Endothelial cell (in vitro differentiated cells): ENCODE measurements at regions not wholly inside any gene's neighbourhood (a gene's known extent, or its start where the extent isn't known, plus 50 kb on each side); places are given as distances from the start of the nearest gene placed in this dataset.
A peak's percentile ranks its signal among the peaks of the same experiment; 100 is the strongest.

Source experiments
- DNase-seq: peaks from one replicate; pipeline ENCODE4 v3.0.0; 2021; ENCODE audit warnings: low spot score
- H3K27ac Mint-ChIP-seq: one replicate; pipeline ENCODE4 v1.8.0; 2021; ENCODE audit warnings: mixed read lengths, inconsistent platforms; ENCODE audit not compliant: unreplicated experiment
- H3K27me3 Mint-ChIP-seq: one replicate; pipeline ENCODE4 v1.8.0; 2021; ENCODE audit warnings: mild to moderate bottlenecking, moderate library complexity, mixed read lengths, inconsistent platforms; ENCODE audit not compliant: unreplicated experiment
- H3K36me3 Mint-ChIP-seq: one replicate; pipeline ENCODE4 v1.8.0; 2021; ENCODE audit warnings: mild to moderate bottlenecking, low read depth, mixed read lengths, inconsistent platforms; ENCODE audit not compliant: unreplicated experiment
- H3K4me1 Mint-ChIP-seq: one replicate; pipeline ENCODE4 v1.8.0; 2021; ENCODE audit warnings: mild to moderate bottlenecking, mixed read lengths, inconsistent platforms; ENCODE audit not compliant: unreplicated experiment
- H3K4me3 Mint-ChIP-seq: one replicate; pipeline ENCODE4 v1.8.0; 2021; ENCODE audit warnings: mild to moderate bottlenecking, mixed read lengths, inconsistent platforms; ENCODE audit not compliant: unreplicated experiment
- H3K9me3 Mint-ChIP-seq: one replicate; pipeline ENCODE4 v1.8.0; 2021; ENCODE audit warnings: mixed read lengths, inconsistent platforms; ENCODE audit not compliant: unreplicated experiment
- TF ChIP-seq, protein P1 (sequence below): fragments of 200-600 bp; sonication (generic); IDR thresholded peaks from one replicate; pipeline ENCODE4 v1.5.0; 2021; ENCODE audit warnings: antibody characterized with exemption; ENCODE audit not compliant: unreplicated experiment

DNA sequence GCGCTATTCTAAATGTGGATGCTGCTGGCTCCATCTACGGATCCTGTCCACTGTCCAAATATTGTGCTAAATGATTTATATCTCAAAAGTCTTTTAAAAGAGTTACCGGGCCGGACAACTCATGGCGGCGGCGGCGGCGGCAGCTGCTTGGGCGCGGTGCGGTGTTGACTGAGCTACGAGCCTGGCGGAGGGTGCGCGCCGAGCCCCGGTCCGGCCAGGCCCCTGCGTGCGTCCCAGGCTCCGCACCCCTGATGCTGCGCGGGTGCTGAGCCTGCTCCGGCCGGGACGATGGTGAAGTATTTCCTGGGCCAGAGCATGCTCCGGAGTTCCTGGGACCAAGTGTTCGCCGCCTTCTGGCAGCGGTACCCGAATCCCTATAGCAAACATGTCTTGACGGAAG is 303.4 kb downstream of the CENPW start:
- TF ChIP-seq, protein P1, sequence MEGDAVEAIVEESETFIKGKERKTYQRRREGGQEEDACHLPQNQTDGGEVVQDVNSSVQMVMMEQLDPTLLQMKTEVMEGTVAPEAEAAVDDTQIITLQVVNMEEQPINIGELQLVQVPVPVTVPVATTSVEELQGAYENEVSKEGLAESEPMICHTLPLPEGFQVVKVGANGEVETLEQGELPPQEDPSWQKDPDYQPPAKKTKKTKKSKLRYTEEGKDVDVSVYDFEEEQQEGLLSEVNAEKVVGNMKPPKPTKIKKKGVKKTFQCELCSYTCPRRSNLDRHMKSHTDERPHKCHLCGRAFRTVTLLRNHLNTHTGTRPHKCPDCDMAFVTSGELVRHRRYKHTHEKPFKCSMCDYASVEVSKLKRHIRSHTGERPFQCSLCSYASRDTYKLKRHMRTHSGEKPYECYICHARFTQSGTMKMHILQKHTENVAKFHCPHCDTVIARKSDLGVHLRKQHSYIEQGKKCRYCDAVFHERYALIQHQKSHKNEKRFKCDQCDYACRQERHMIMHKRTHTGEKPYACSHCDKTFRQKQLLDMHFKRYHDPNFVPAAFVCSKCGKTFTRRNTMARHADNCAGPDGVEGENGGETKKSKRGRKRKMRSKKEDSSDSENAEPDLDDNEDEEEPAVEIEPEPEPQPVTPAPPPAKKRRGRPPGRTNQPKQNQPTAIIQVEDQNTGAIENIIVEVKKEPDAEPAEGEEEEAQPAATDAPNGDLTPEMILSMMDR = no peak
- Mint-ChIP-seq H3K4me3 (no peak overlapping the region), H3K27me3 (peaks cover under 1% of the 10 kb centered on the region), H3K36me3 (no peaks in the 10 kb centered on the region), H3K27ac (no peak overlapping the region), H3K4me1 (no peaks in the 10 kb centered on the region), H3K9me3 (no peaks in the 10 kb centered on the region)
- DNase-seq = no peak

- Mint-ChIP-seq H3K9me3 (no peaks in the 10 kb centered on the region), H3K27ac (no peak overlapping the region), H3K4me3 (no peak overlapping the region), H3K4me1 (no peaks in the 10 kb centered on the region), H3K27me3 (peaks cover 3% of the 10 kb centered on the region), H3K36me3 (no peaks in the 10 kb centered on the region)
- TF ChIP-seq, protein P1 = no peak
- DNase-seq = no peak
Observed at GRCh38 chr6:126650931-126651330, 311.0 kb downstream of the CENPW start.

DNA sequence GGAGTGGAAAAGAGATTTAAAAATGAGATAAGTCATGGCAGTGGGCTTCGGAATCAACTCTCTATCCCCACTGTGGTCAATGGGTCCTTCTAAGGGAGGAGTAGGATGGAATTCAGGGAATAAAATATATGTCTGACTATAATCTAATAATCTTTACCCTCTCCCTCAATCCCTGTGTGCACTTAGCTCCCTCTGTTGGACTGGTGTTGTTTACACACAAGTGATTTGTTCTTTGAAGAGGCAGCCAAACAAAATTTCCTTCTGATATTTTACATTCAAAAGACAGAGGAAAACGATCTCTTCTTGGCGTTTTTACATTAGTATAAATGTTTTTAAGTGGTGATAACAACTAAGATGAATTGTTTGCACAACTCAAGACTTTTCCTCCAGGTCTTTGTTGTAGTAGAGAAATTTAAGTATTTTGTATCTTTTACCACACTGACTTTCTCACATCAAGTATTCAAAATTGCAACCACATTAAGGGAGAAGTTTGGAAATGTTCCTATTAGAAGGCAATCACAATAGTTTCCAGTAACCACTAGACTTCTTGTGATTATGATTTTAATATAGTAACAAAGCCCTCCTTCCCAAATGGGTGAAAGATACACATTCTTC is 317.8 kb downstream of the CENPW start:
- H3K36me3 Mint-ChIP-seq = no peaks in the 10 kb centered on the region
- no peak overlapping the region for H3K4me3 Mint-ChIP-seq
- peaks cover 2% of the 10 kb centered on the region for H3K27me3 Mint-ChIP-seq
- H3K4me1 Mint-ChIP-seq = no peaks in the 10 kb centered on the region
- TF ChIP-seq, protein P1 = peak; percentile 26
- no peaks in the 10 kb centered on the region for H3K9me3 Mint-ChIP-seq
- peak; percentile 18 for DNase-seq
- H3K27ac Mint-ChIP-seq = no peak overlapping the region

DNA sequence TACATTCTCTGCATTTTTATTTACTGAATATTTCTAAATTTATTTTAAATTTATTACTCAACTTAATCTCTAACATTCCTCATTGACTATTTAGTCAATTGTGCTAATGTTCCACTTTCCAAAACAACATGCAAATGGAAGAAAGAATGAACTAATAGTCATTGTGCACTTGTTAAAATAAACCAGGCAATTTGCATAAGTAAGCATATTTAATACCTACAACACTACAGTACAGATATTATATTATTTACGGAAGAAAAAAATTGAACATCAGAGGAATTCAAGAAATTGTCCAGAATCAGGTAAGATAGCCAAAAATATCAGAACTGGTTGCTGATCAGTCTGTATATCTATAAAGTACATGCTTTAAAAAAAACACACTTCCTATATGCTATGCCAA is 320.5 kb downstream of the CENPW start:
- no peak overlapping the region for H3K27ac Mint-ChIP-seq
- H3K4me1 Mint-ChIP-seq = no peaks in the 10 kb centered on the region
- H3K27me3 Mint-ChIP-seq = no peaks in the 10 kb centered on the region
- no peak overlapping the region for H3K4me3 Mint-ChIP-seq
- DNase-seq = no peak
- TF ChIP-seq, protein P1 = no peak
- H3K36me3 Mint-ChIP-seq = no peaks in the 10 kb centered on the region
- no peaks in the 10 kb centered on the region for H3K9me3 Mint-ChIP-seq

- no peaks in the 10 kb centered on the region for H3K4me1 Mint-ChIP-seq
- no peaks in the 10 kb centered on the region for H3K9me3 Mint-ChIP-seq
- H3K27me3 Mint-ChIP-seq = no peaks in the 10 kb centered on the region
- H3K27ac Mint-ChIP-seq = no peak overlapping the region
- H3K36me3 Mint-ChIP-seq = no peaks in the 10 kb centered on the region
- DNase-seq = no peak
- no peak overlapping the region for H3K4me3 Mint-ChIP-seq
- TF ChIP-seq, protein P1 = no peak
Observed at GRCh38 chr6:126661646-126662045, 321.7 kb downstream of the CENPW start.
